Upper lobe of left lung (tissue), 4 donors: ENCODE measurements at regions not wholly inside any gene's neighbourhood (a gene's known extent, or its start where the extent isn't known, plus 50 kb on each side); places are given as distances from the start of the nearest gene placed in this dataset.

ENCODE experiments used
- CTCF ChIP-seq, 6 experiments: fragments of 450-650 bp in 4 of 6; fragments of 200-600 bp in 2 of 6; sonication (generic) in 2 of 6; IDR thresholded peaks; one replicate each; pipeline ENCODE4 v1.5.1; 2016 to 2019; ENCODE audit warnings: antibody characterized with exemption in 6 of 6
- EP300 ChIP-seq, 4 donors: sonication (generic); formaldehyde crosslinking; IDR thresholded peaks; one replicate each; pipeline ENCODE4 v1.5.1; 2017; ENCODE audit warnings: antibody characterized with exemption in 4 of 4, control low read depth in 2 of 4

- TF ChIP-seq CTCF (IDR thresholded peaks at IDR 0.05) (no peak), EP300 (IDR thresholded peaks at IDR 0.05) (no peak)
Observed at GRCh38 chr16:81172769-81173658, 65.5 kb upstream of the BCO1 start.
